Activated CD8-positive, alpha-beta memory T cell treated with anti-CD3 and anti-CD28 coated beads, Interleukin-2, amount 10 ng/mL, durations not matched to agents 7 days and 5 days (primary cell): ENCODE measurements at regions not wholly inside any gene's neighbourhood (a gene's known extent, or its start where the extent isn't known, plus 50 kb on each side); places are given as distances from the start of the nearest gene placed in this dataset.

Experiments used
- ATAC-seq: fragments of 150-1000 bp; cut with Tn5 transposase; one replicate; pipeline ENCODE4 v1.10.0; 2021; ENCODE audit warnings: moderate library complexity
- CTCF ChIA-PET: fragments of 350-600 bp; sonication (Branson Sonifier 250); formaldehyde crosslinking; loops from one replicate; lab custom pipeline; 2021; ENCODE audit warnings: antibody characterized with exemption; lab: Charles Lee
- DNase-seq: peaks from one replicate; pipeline ENCODE4 v3.0.0-alpha.2; 2020
- H3K27ac Mint-ChIP-seq: one replicate; pipeline ENCODE4 v1.8.0; 2021; ENCODE audit warnings: mild to moderate bottlenecking, mixed read lengths
- H3K27me3 Mint-ChIP-seq: one replicate; pipeline ENCODE4 v1.8.0; 2021; ENCODE audit warnings: mixed read lengths
- H3K36me3 Mint-ChIP-seq: one replicate; pipeline ENCODE4 v1.8.0; 2021; ENCODE audit warnings: mild to moderate bottlenecking, mixed read lengths
- H3K4me1 Mint-ChIP-seq: one replicate; pipeline ENCODE4 v1.8.0; 2021; ENCODE audit warnings: mixed read lengths
- H3K4me3 Mint-ChIP-seq: one replicate; pipeline ENCODE4 v1.8.0; 2021; ENCODE audit warnings: mild to moderate bottlenecking, moderate library complexity, mixed read lengths
- H3K9me3 Mint-ChIP-seq: one replicate; pipeline ENCODE4 v1.8.0; 2022; ENCODE audit warnings: low read depth, mixed read lengths

DNA sequence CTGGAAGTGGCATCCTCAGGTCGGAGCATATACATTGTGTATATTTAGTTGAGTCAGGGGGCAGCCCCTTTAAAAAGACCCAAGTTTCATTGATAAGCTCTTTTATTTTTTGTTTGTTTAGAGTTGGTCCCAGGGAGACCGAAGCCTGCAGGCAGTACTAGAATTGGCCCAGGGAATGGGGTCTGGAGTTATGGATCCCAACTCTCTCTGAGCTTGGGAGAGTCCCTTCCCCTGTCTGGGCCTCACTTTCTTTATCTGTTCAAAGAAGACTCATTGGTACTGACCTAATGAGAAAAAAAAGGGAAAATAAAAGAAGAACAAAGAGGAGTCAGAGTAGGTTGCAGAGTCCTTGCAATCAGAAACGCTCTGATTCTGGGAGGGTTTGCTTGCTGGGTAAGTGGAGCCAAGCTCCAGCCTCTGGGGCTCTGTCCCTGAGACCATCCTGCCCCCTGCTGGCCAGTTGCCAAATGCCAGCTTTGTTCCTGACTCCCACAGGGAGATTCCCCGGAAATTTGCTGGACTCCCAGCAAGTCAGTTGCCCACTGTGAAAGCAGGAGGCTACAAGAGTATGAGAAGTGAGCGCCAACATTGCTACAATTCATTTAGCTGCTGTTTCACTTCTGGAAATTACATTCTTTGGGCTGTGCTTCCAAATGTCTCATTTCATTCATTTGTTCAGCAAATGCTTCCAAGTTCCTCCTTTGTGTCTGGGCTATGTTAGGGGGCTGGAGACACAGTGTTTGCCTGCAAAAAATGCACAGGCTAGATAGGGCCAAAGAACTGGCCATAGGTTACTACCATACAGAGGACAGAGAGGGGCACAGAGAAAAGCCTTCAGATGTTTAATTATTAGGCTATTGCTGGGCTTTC lies 156.2 kb downstream of the MELK start:
- CTCF ChIA-PET = interaction anchor here (0.6 to 3.8 kb wide), 34 partner anchors 11 to 658 kb away, joined by 3 to 27 read pairs (median 4); no protein-coding TSS in a partner anchor
- DNase-seq (peak; percentile 71), ATAC-seq (peak; percentile 73)
- no peaks in the 10 kb centered on the region for H3K27me3 Mint-ChIP-seq
- no peak overlapping the region for H3K27ac Mint-ChIP-seq
- peaks cover 7% of the 10 kb centered on the region for H3K4me1 Mint-ChIP-seq
- no peak overlapping the region for H3K4me3 Mint-ChIP-seq
- no peaks in the 10 kb centered on the region for H3K36me3 Mint-ChIP-seq
- no peaks in the 10 kb centered on the region for H3K9me3 Mint-ChIP-seq

DNA sequence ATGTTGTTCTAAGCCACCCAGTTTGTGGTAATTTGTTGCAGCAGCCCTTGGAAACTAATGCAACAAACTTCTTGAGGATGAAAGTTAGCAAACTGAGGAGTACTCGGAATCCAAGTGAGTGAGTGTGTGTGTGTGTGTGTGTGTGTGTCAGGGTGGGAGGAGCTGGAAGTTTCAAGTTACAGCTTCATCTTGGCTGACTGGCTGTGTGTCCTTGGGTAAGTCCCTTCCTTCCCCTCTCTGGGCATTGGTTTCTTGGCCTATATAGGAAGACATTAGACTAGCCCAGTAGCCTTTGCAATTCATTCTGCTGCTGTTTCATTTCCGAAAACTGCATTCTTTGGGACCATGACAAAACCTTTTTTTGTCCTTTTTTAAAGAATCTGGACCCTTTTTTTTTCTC lies 157.2 kb downstream of the MELK start:
- ATAC-seq = no peak
- CTCF ChIA-PET = interaction anchor here (1.3 to 3.8 kb wide), 5 partner anchors 17 to 323 kb away, joined by 3 to 27 read pairs (median 4); no protein-coding TSS in a partner anchor
- no peak for DNase-seq

GRCh38 chr9:36730414-36730813 lies 157.7 kb downstream of the MELK start:
- CTCF ChIA-PET = interaction anchor here (2.5 to 3.8 kb wide), 2 partner anchors 98 to 323 kb away, joined by 16 to 27 read pairs; no protein-coding TSS in a partner anchor
- Mint-ChIP-seq H3K27me3 (no peaks in the 10 kb centered on the region), H3K9me3 (no peaks in the 10 kb centered on the region), H3K4me1 (peaks cover 7% of the 10 kb centered on the region), H3K27ac (no peak overlapping the region), H3K36me3 (no peaks in the 10 kb centered on the region), H3K4me3 (no peak overlapping the region)
- DNase-seq (no peak), ATAC-seq (no peak)

More for the DNA sequence above, 157.2 kb downstream of the MELK start:
- Mint-ChIP-seq H3K36me3 (no peaks in the 10 kb centered on the region), H3K27ac (no peak overlapping the region), H3K27me3 (no peaks in the 10 kb centered on the region), H3K4me3 (no peak overlapping the region), H3K4me1 (peaks cover 7% of the 10 kb centered on the region), H3K9me3 (no peaks in the 10 kb centered on the region)

DNA sequence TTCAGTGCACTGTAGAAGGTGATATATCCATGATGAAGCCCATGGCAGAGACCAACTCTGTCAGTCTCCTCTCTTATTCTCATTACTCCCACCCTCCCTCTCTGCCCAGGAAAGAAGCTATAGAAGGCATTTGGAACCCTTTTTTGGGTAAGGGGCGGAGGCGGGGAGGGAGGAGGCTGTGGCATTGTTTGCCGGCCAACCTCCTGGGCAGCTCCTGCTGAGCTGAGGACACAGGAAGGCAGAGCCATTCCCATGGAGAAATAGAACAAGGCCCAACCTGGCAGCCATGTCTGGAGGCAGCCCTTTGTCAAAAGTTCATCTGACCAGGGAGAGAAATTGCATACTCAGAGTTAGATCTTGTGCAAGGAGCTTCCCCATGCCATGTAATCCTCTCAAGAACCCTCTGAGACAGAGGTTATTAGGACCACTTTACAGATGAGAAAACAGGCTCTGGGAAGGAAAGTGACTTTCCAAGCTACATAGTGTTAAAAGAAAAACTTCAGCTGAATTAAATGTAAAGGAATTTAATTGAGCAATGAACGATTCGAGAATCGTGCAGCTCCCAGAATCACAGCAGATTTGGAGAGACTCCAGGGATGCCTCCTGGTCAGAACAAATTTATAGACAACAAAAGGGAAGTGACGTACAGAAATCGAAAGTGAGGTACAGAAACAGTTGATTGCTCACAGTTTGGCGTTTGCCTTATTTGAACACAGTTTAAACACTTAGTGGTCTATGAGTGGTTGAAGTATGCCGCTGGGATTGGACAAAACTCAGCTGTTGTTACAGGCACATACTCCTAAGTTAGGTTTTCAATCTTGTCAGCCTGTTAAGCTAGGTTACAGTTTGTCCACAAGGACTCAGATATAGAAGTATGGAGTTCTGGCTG lies 158.6 kb downstream of the MELK start:
- H3K4me1 Mint-ChIP-seq = peaks cover 7% of the 10 kb centered on the region
- H3K27me3 Mint-ChIP-seq = no peaks in the 10 kb centered on the region
- H3K36me3 Mint-ChIP-seq = no peaks in the 10 kb centered on the region
- CTCF ChIA-PET = interaction anchor here (1.1 to 3.8 kb wide), 2 partner anchors 177 to 324 kb away, joined by 3 to 27 read pairs; no protein-coding TSS in a partner anchor
- no peak overlapping the region for H3K4me3 Mint-ChIP-seq
- DNase-seq (no peak), ATAC-seq (no peak)
- H3K9me3 Mint-ChIP-seq = no peaks in the 10 kb centered on the region
- no peak overlapping the region for H3K27ac Mint-ChIP-seq

GRCh38 chr9:36734737-36735136 lies 162.0 kb downstream of the MELK start:
- no peak overlapping the region for H3K27ac Mint-ChIP-seq
- H3K9me3 Mint-ChIP-seq = no peaks in the 10 kb centered on the region
- H3K4me3 Mint-ChIP-seq = no peak overlapping the region
- CTCF ChIA-PET = no interaction called here
- no peaks in the 10 kb centered on the region for H3K36me3 Mint-ChIP-seq
- no peak for ATAC-seq
- peaks cover 17% of the 10 kb centered on the region for H3K27me3 Mint-ChIP-seq
- no peak for DNase-seq
- peaks cover 7% of the 10 kb centered on the region for H3K4me1 Mint-ChIP-seq

DNA sequence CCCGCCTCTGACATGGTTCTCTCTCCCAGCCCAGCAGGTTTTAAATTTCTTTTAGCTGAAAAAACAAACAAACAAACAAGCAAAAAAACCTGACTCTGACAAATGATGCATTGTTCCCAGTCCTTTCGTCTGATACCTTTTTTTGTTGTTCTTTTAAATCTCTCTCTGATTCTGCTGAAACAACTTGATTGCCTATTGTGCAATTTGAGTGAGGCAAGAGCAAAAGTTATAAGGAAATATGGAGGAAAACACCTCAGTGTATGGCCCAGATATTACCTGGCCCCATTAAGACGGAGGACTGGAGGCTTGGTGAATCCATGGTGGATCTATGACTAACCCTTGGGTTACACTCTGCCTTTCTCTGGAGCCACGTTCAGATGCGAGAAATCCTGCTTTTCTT lies 164.0 kb downstream of the MELK start:
- DNase-seq (no peak), ATAC-seq (no peak)
- Mint-ChIP-seq H3K4me3 (no peak overlapping the region), H3K27ac (no peak overlapping the region), H3K36me3 (no peaks in the 10 kb centered on the region), H3K9me3 (no peaks in the 10 kb centered on the region), H3K4me1 (peaks cover 3% of the 10 kb centered on the region), H3K27me3 (peaks cover 36% of the 10 kb centered on the region)
- CTCF ChIA-PET = no interaction called here

DNA sequence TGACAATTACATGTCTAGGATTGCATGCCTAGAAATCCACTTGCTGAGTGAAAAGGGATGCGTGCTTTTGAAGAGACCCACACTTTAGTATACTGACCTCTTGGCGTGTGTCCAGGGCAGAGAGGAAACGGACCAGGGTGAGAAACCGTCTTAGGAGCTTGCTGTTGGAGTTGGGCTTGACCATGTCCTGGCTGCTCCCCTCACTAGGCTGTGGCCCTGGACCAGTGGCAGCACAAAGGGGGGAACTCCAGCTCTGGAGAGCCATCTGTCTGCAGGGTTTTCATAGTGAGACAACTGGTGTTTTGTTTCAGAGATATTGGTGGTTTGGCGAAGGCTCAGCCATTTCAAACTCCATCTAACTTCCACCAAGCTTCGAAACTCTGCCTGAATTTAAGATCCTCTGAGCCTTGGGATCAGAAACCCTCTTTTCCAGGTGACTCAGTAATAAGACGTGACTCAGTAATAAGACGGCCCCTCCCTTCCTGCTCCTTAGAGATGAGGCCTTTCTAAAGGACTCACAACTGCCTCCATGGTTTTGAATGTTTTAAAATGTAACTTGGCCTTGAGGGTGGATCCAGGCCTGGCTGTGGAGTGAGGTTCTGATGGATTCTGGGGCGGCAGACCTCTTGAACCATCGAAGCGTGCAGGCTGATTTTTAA lies 165.8 kb downstream of the MELK start:
- Mint-ChIP-seq H3K4me3 (no peak overlapping the region), H3K27ac (no peak overlapping the region), H3K36me3 (no peaks in the 10 kb centered on the region), H3K27me3 (peaks cover 45% of the 10 kb centered on the region), H3K9me3 (no peaks in the 10 kb centered on the region), H3K4me1 (peaks cover 2% of the 10 kb centered on the region)
- ATAC-seq (no peak), DNase-seq (no peak)
- CTCF ChIA-PET = no interaction called here

DNA sequence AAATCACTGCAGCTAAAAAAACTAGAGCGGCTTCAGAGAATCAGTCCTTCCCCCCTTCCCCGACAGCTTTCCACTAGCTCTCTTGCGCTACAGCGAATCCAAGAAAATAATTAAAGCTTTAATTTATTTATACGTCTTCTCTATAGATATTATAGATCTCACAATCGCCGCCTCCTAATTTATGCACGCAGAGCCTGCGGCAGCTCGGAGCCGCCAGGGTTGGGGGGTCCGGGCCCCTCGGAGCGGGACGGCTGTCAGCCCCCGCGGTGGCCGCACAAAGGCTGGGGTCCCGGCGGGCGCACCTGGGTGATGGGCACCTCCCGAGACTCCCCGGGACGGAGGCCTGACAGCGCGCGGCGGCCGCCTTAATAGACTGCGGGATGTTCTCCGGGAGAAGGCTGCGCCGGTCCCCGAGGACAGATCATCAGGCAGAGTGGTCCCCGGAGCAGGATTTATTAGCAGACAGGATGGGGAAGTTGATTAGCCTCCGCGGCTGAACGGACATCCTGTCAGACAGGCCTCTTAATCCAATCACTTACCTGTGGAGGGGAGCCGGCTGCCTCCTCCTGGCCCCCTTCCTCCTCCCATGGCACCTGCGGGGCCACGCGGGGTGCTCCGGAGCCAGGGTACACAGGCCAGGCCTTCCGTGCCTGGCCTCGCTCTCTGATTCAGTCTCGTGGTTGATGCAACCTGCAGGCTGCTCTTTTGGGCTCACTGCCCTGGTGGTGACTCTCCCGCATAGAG lies 166.8 kb downstream of the MELK start:
- H3K4me3 Mint-ChIP-seq = no peak overlapping the region
- no peak overlapping the region for H3K27ac Mint-ChIP-seq
- DNase-seq = no peak
- no peaks in the 10 kb centered on the region for H3K36me3 Mint-ChIP-seq
- peak; percentile 20 for ATAC-seq
- H3K9me3 Mint-ChIP-seq = no peaks in the 10 kb centered on the region
- peaks cover 48% of the 10 kb centered on the region for H3K27me3 Mint-ChIP-seq
- CTCF ChIA-PET = no interaction called here
- peaks cover 2% of the 10 kb centered on the region for H3K4me1 Mint-ChIP-seq

- Mint-ChIP-seq H3K36me3 (no peaks in the 10 kb centered on the region), H3K9me3 (no peaks in the 10 kb centered on the region), H3K27ac (no peak overlapping the region), H3K27me3 (peaks cover 51% of the 10 kb centered on the region), H3K4me3 (no peak overlapping the region), H3K4me1 (peaks cover 2% of the 10 kb centered on the region)
- ATAC-seq = no peak
- CTCF ChIA-PET = interaction anchor here (1.0 kb wide), 1 partner anchor 13 kb away, joined by 3 read pairs; no protein-coding TSS in a partner anchor
- DNase-seq = no peak
Observed at GRCh38 chr9:36742264-36742663, 169.6 kb downstream of the MELK start.

DNA sequence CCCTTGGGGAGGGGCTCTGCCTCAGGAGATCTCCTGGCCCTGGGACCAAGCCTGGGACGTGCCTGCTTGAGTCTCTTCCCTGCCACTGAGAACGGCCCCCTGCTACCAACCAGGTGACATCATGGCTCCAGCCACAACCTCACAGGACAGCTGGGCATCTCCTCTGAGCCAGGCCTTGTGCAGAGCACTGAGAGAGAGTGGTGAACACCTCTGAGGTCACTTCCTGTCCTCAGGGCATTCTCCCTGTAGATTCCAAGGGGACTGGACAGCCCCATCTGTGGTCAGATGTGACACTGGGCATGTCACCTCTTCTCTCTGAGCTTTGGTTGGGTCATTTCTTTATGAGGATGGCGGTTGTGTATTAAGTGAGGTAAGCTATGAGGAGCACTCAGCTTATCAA lies 172.0 kb downstream of the MELK start:
- no peak for DNase-seq
- ATAC-seq = no peak
- Mint-ChIP-seq H3K36me3 (no peaks in the 10 kb centered on the region), H3K27me3 (peaks cover 51% of the 10 kb centered on the region), H3K4me3 (no peak overlapping the region), H3K4me1 (peaks cover 2% of the 10 kb centered on the region), H3K9me3 (no peaks in the 10 kb centered on the region), H3K27ac (no peak overlapping the region)
- CTCF ChIA-PET = no interaction called here

- Mint-ChIP-seq H3K36me3 (no peaks in the 10 kb centered on the region), H3K4me3 (no peak overlapping the region), H3K9me3 (no peaks in the 10 kb centered on the region), H3K27me3 (peaks cover 39% of the 10 kb centered on the region), H3K27ac (no peak overlapping the region), H3K4me1 (no peaks in the 10 kb centered on the region)
- CTCF ChIA-PET = no interaction called here
- ATAC-seq = no peak
- no peak for DNase-seq
Observed at GRCh38 chr9:36745977-36746376, 173.3 kb downstream of the MELK start.

DNA sequence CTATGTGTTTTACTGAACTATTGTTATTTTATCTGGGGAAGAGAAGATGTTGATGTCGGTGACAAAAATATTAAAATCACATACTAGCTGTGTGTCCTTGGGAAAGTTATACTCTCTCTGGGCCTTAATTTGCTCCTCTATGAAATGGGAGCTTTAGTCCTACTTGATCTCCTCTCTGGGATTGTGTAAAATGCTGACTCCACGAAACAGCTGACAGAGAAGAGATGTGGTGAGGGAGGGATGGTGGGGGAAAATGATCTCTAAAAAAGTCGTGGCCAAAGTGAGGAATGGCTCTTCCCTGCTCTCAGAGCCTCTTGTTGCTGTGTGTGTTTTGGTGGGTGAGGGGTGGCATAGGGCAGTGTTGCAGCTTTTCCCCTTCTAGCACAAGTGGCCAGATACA lies 173.7 kb downstream of the MELK start:
- no peak overlapping the region for H3K27ac Mint-ChIP-seq
- H3K36me3 Mint-ChIP-seq = no peaks in the 10 kb centered on the region
- ATAC-seq (no peak), DNase-seq (no peak)
- H3K9me3 Mint-ChIP-seq = no peaks in the 10 kb centered on the region
- H3K27me3 Mint-ChIP-seq = peaks cover 39% of the 10 kb centered on the region
- CTCF ChIA-PET = no interaction called here
- H3K4me3 Mint-ChIP-seq = no peak overlapping the region
- H3K4me1 Mint-ChIP-seq = no peaks in the 10 kb centered on the region
